HEK293T (cell line): ENCODE measurements at regions not wholly inside any gene's neighbourhood (a gene's known extent, or its start where the extent isn't known, plus 50 kb on each side); places are given as distances from the start of the nearest gene placed in this dataset.

ENCODE experiments used
- ELF4 ChIP-seq: fragments of 450-650 bp; IDR thresholded peaks from 2 replicates; pipeline ENCODE4 v1.6.1; 2017; ENCODE audit warnings: antibody characterized with exemption
- FOXK2 ChIP-seq: fragments of 450-650 bp; IDR thresholded peaks from 2 replicates; pipeline ENCODE4 v1.6.1; 2016; ENCODE audit warnings: mild to moderate bottlenecking
- L3MBTL2 ChIP-seq: fragments of 450-650 bp; conservative IDR thresholded peaks from 2 replicates; pipeline ENCODE4 v1.6.1; 2016; ENCODE audit warnings: mild to moderate bottlenecking
- NFRKB ChIP-seq: fragments of 450-650 bp; IDR thresholded peaks from 2 replicates; pipeline ENCODE4 v1.6.1; 2016; ENCODE audit warnings: mild to moderate bottlenecking, moderate library complexity
- SP1 ChIP-seq: fragments of 450-650 bp; IDR thresholded peaks from 2 replicates; pipeline ENCODE4 v1.6.1; 2017
- TARDBP ChIP-seq: fragments of 450-650 bp; IDR thresholded peaks from 2 replicates; pipeline ENCODE4 v1.6.1; 2016
- ZNF384 ChIP-seq: fragments of 450-650 bp; IDR thresholded peaks from 2 replicates; pipeline ENCODE4 v1.6.1; 2016
- TF ChIP-seq, protein P1 (sequence below): fragments of 450-650 bp; IDR thresholded peaks from 2 replicates; pipeline ENCODE4 v1.6.1; 2016

DNA sequence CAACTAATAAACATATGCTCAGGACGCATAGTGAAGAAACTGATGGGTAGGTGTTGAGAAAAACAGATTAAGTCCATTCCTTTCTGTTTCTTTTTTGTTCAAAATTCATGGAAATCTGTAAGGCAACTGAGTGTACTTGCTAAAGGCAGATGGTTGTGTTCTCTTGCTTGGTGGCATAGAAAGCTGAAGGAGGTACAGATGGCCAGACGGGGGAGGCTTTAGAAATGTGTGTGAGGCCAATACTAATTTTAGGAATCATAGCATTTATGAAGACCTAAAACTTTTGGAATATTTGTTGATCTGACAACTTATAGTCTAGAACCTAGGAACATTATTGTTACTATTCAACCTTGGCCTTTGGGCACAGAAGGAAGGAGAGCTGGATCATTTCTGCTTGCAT, 56.8 kb upstream of the EMCN start:
- TF ChIP-seq ZNF384 (no peak), L3MBTL2 (no peak), FOXK2 (no peak), ELF4 (no peak), TARDBP (no peak), SP1 (no peak), NFRKB (no peak)
- TF ChIP-seq, protein P1, sequence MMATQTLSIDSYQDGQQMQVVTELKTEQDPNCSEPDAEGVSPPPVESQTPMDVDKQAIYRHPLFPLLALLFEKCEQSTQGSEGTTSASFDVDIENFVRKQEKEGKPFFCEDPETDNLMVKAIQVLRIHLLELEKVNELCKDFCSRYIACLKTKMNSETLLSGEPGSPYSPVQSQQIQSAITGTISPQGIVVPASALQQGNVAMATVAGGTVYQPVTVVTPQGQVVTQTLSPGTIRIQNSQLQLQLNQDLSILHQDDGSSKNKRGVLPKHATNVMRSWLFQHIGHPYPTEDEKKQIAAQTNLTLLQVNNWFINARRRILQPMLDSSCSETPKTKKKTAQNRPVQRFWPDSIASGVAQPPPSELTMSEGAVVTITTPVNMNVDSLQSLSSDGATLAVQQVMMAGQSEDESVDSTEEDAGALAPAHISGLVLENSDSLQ, result no peak
